ENCODE measurements at regions not wholly inside any gene's neighbourhood (a gene's known extent, or its start where the extent isn't known, plus 50 kb on each side); places are given as distances from the start of the nearest gene placed in this dataset.

DNA sequence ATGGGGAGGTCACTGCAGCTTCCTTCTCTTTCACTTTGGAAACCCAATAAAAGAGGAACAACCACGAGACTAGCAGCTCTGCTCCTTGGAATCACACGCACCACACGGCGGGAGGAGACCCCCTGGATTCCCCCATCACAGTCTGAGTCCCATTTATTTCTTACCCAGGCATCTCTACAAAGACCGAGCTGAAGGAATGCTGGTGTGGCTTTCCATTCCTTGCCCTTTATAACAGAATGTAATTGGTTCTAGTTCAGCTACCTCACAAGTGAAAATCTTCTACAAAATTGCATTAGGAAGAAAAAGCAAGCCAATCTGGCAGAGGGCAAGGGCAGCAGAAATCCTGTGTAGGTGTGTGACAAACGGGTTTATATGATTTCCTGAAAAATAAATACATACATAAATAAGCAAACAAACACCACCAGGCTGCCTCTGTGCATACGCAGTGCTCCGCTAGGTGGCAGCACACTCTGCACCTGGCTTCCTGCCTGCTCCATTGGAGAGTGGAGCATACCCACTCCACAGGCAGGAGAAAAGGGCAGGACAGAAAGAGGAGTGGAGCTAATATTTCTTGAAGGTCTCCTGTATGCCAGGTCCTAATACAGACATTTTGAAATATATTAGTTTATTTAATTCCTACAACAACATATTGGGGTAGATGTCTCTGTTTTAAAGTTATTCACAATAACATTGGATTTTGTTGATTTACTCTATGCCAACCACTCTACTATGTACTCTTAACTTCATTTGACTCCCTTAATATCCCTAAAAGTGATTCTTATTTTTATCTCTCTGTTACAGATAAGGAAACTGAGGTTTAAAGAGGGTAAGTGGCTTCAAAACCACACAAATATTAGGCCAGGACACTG is 673.1 kb downstream of the KCNA4 start:
- DNase-seq (peak; percentile 40 to 70 (median 53)), FAIRE-seq (no peak)
- Histone ChIP-seq H3K36me3 (ENCODE audit: control insufficient read depth in 2 of 3, insufficient read depth in 3 of 3, low read length in 3 of 3) (no peaks in the 10 kb centered on the region), H3K27me3 (ENCODE audit: control insufficient read depth, insufficient read depth, low read length) (no peaks in the 10 kb centered on the region), H3K27ac (ENCODE audit: low read depth in 2 of 2, low read length in 2 of 2) (no peak overlapping the region), H3K4me3 (ENCODE audit: low read length in 3 of 3) (peak overlapping the region in 1 of 3 donors; percentile 30), H3K9ac (ENCODE audit: low read length in 3 of 3) (no peak overlapping the region), H3K4me1 (ENCODE audit: control insufficient read depth in 2 of 3, insufficient read depth in 2 of 3, low read depth in 1 of 3, low read length in 3 of 3) (no peaks in the 10 kb centered on the region), H3K9me3 (ENCODE audit: control insufficient read depth in 2 of 3, insufficient read depth in 1 of 3, low read length in 3 of 3) (no peaks in the 10 kb centered on the region)
- intact Hi-C loops (cut with DNase I), result no loop called here
- TF ChIP-seq, protein P1, sequence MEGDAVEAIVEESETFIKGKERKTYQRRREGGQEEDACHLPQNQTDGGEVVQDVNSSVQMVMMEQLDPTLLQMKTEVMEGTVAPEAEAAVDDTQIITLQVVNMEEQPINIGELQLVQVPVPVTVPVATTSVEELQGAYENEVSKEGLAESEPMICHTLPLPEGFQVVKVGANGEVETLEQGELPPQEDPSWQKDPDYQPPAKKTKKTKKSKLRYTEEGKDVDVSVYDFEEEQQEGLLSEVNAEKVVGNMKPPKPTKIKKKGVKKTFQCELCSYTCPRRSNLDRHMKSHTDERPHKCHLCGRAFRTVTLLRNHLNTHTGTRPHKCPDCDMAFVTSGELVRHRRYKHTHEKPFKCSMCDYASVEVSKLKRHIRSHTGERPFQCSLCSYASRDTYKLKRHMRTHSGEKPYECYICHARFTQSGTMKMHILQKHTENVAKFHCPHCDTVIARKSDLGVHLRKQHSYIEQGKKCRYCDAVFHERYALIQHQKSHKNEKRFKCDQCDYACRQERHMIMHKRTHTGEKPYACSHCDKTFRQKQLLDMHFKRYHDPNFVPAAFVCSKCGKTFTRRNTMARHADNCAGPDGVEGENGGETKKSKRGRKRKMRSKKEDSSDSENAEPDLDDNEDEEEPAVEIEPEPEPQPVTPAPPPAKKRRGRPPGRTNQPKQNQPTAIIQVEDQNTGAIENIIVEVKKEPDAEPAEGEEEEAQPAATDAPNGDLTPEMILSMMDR (IDR thresholded peaks at IDR 0.05; ENCODE audit: borderline replicate concordance, extremely low read depth, insufficient read depth), result peak; percentile 63

DNA sequence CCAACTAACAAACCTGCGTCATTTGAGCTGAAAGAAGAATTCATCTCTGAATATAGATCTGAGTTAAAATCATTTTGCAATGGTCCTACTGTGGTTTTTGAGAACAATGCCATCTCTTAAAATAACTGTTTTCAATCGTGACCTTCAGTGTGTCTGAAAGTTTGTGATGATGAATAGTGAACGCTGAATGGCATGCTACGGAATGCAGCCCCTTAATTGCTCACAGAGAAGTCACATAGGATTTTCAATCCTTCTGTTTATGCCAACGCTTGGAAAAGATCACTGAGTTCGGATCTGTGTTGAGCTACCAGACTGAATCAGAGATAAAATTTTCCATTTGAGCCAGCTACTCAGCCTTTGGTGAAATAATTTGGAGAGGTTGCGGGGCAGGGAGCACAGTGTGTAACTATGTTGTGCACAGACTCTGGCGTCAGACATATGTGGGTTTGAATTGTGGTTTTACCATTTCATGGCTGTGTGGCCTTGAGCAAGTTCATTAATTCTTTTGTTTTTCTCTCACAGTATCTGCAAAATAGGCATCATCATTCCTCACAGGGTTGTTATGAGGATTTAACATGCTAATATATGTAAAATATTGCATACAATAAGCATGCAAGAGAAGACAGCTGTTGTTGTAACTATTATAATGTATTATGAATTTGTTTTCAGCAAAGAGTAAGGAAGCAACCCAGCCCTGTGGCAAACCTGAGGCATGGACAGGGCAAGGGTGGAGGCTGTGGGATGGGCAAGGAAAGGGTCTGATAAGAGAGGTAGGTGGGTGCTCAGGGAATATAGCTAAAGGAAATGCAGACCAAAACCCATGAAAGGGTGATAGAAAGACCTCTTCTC is 679.9 kb downstream of the KCNA4 start:
- DNase-seq, result no peak
- intact Hi-C loops (cut with DNase I), result no loop called here
- Histone ChIP-seq H3K36me3 (ENCODE audit: control insufficient read depth in 2 of 3, insufficient read depth in 3 of 3, low read length in 3 of 3) (no peaks in the 10 kb centered on the region), H3K4me1 (ENCODE audit: control insufficient read depth in 2 of 3, insufficient read depth in 2 of 3, low read depth in 1 of 3, low read length in 3 of 3) (peaks cover 0 to 2% (median 0%) of the 10 kb centered on the region in 3 donors), H3K27ac (ENCODE audit: low read depth in 2 of 2, low read length in 2 of 2) (no peak overlapping the region), H3K9me3 (ENCODE audit: control insufficient read depth in 2 of 3, insufficient read depth in 1 of 3, low read length in 3 of 3) (no peaks in the 10 kb centered on the region), H3K4me3 (ENCODE audit: low read length in 3 of 3) (no peak overlapping the region), H3K27me3 (ENCODE audit: control insufficient read depth, insufficient read depth, low read length) (no peaks in the 10 kb centered on the region), H3K9ac (ENCODE audit: low read length in 3 of 3) (no peak overlapping the region)
- FAIRE-seq, result no peak
- TF ChIP-seq, protein P1 (IDR thresholded peaks at IDR 0.05; ENCODE audit: borderline replicate concordance, extremely low read depth, insufficient read depth), result no peak

DNA sequence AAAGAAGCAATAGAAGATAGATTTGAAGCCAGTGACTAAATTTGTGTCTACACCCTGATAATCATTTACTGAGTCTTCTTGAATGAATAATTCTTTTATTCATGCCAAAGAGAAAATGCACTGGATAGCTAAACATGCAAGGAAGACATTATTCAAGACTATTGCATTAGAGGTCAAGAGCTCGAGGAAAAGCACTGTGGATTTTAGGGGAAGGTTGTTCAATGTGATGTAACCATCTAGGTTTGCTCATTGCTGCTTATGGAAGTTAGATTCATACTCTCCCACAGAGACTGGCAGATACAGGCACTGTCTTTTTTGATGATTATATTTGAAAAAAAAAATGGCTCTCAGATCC is 682.1 kb downstream of the KCNA4 start:
- Histone ChIP-seq H3K27ac (ENCODE audit: low read depth in 2 of 2, low read length in 2 of 2) (no peak overlapping the region), H3K27me3 (ENCODE audit: control insufficient read depth, insufficient read depth, low read length) (no peaks in the 10 kb centered on the region), H3K9me3 (ENCODE audit: control insufficient read depth in 2 of 3, insufficient read depth in 1 of 3, low read length in 3 of 3) (no peaks in the 10 kb centered on the region), H3K9ac (ENCODE audit: low read length in 3 of 3) (no peak overlapping the region), H3K36me3 (ENCODE audit: control insufficient read depth in 2 of 3, insufficient read depth in 3 of 3, low read length in 3 of 3) (no peaks in the 10 kb centered on the region), H3K4me1 (ENCODE audit: control insufficient read depth in 2 of 3, insufficient read depth in 2 of 3, low read depth in 1 of 3, low read length in 3 of 3) (peaks cover 0 to 2% (median 0%) of the 10 kb centered on the region in 3 donors), H3K4me3 (ENCODE audit: low read length in 3 of 3) (no peak overlapping the region)
- FAIRE-seq (no peak), DNase-seq (no peak)
- intact Hi-C loops (cut with DNase I), result no loop called here
- TF ChIP-seq, protein P1 (IDR thresholded peaks at IDR 0.05; ENCODE audit: borderline replicate concordance, extremely low read depth, insufficient read depth), result no peak

Measured in kidney (tissue), 13 donors.